HCT116 (cell line): ENCODE measurements at regions not wholly inside any gene's neighbourhood (a gene's known extent, or its start where the extent isn't known, plus 50 kb on each side); places are given as distances from the start of the nearest gene placed in this dataset.

Experiments
- ATAC-seq: fragments of 200-7000 bp; cut with Tn5 transposase; 2 replicates; pipeline ENCODE4 v1.9.1; 2020; ENCODE audit warnings: mild to moderate bottlenecking, moderate library complexity
- BruUV-seq: library from RNA; stranded (reverse); fragments of 400-500 nt; replicated peaks from 2 replicates; lab custom pipeline; 2021; lab: Mats Ljungman, UMichigan
- CTCF ChIA-PET: fragments of 300-600 bp; sonication (Branson Sonifier 250); formaldehyde crosslinking; loops from one replicate; lab custom pipeline; 2021; ENCODE audit warnings: antibody characterized with exemption; lab: Charles Lee
- POLR2A ChIA-PET: fragments of 300-600, 350-600 bp; sonication (Branson Sonifier 250); formaldehyde crosslinking; loops from one replicate; lab custom pipeline; 2021; ENCODE audit warnings: antibody characterized with exemption; lab: Charles Lee
- RAD21 ChIA-PET, 2 experiments: fragments of 300-600 bp; sonication (Branson Sonifier 250); formaldehyde crosslinking; loops; one replicate each; lab custom pipeline; 2023; ENCODE audit warnings: low total read pairs in 2 of 2; ENCODE audit not compliant: uncharacterized antibody in 2 of 2, unreplicated experiment in 2 of 2, low non-redundant PET in 1 of 2; lab: Charles Lee
- DNase-seq: peaks from one replicate; pipeline ENCODE4 v3.0.0-alpha.2; 2010; ENCODE audit warnings: low read depth, low spot score
- H2AFZ ChIP-seq: fragments of 200-600 bp; shearing (Covaris generic), sonication (generic); 2 replicates; pipeline ENCODE4 v1.6.1; 2017; ENCODE audit warnings: low read depth, mixed run types, mixed read lengths, antibody characterized with exemption, low read length; ENCODE audit not compliant: poor library complexity, severe bottlenecking
- H3K27ac ChIP-seq: 2 replicates; pipeline ENCODE4 v1.5.1; 2012; ENCODE audit warnings: low read depth, low read length
- H3K27me3 ChIP-seq: fragments of 200-600 bp; sonication (generic); 2 replicates; pipeline ENCODE4 v1.6.1; 2016; ENCODE audit warnings: mixed run types, low read length, mixed read lengths; ENCODE audit not compliant: insufficient read depth
- H3K36me3 ChIP-seq, 2 experiments: fragments of 200-500 bp in 1 of 2; fragments of 200-600 bp in 1 of 2; sonication (Bioruptor generic) in 1 of 2; sonication (generic) in 1 of 2; 2 replicates each; pipeline versions ENCODE4 v1.5.1 to v1.6.1; 2014 to 2016; ENCODE audit warnings: low read length in 2 of 2, inconsistent platforms in 1 of 2, mixed read lengths in 1 of 2, mixed run types in 1 of 2; ENCODE audit not compliant: insufficient read depth in 2 of 2, control insufficient read depth in 1 of 2
- H3K4me1 ChIP-seq, 2 experiments: fragments of 200-600 bp in 1 of 2; sonication (generic) in 1 of 2; 2 replicates each; pipeline versions ENCODE4 v1.5.1 to v1.6.1; 2012 to 2017; ENCODE audit warnings: low read length in 2 of 2, inconsistent platforms in 1 of 2, mild to moderate bottlenecking in 1 of 2, mixed read lengths in 1 of 2, mixed run types in 1 of 2, moderate library complexity in 1 of 2; ENCODE audit not compliant: insufficient read depth in 2 of 2, control insufficient read depth in 1 of 2
- H3K4me2 ChIP-seq: fragments of 200-600 bp; sonication (generic); 2 replicates; pipeline ENCODE4 v1.6.1; 2017; ENCODE audit warnings: mixed run types, low read length, mixed read lengths
- H3K4me3 ChIP-seq, 2 experiments: fragments of 200-600 bp in 1 of 2; sonication (generic) in 1 of 2; replicated peaks in 1 of 2; 2 replicates each; pipeline ENCODE4 v1.5.1; 2011 to 2016; ENCODE audit warnings: low read length in 2 of 2, control low read depth in 1 of 2, low read depth in 1 of 2, mild to moderate bottlenecking in 1 of 2, mixed read lengths in 1 of 2, mixed run types in 1 of 2
- H3K79me2 ChIP-seq: fragments of 200-600 bp; sonication (generic); 2 replicates; pipeline ENCODE4 v1.6.1; 2017; ENCODE audit warnings: mild to moderate bottlenecking, mixed run types, low read length, moderate library complexity, mixed read lengths; ENCODE audit not compliant: insufficient read depth
- H3K9ac ChIP-seq: fragments of 200-600 bp; sonication (generic); 2 replicates; pipeline ENCODE4 v1.6.1; 2016; ENCODE audit warnings: low read length, mixed read lengths
- H3K9me2 ChIP-seq: fragments of 200-600 bp; sonication (generic), shearing (Covaris generic); 2 replicates; pipeline ENCODE4 v1.6.1; 2017; ENCODE audit warnings: mixed run types, mild to moderate bottlenecking, moderate library complexity; ENCODE audit not compliant: insufficient read depth
- H3K9me3 ChIP-seq, 2 experiments: fragments of 200-500 bp in 1 of 2; fragments of 200-600 bp in 1 of 2; sonication (Bioruptor generic) in 1 of 2; sonication (generic) in 1 of 2; 2 replicates each; pipeline ENCODE4 v1.6.1; 2014 to 2017; ENCODE audit warnings: low read length in 2 of 2, mixed read lengths in 2 of 2, inconsistent platforms in 1 of 2, low read depth in 1 of 2, mild to moderate bottlenecking in 1 of 2, mixed run types in 1 of 2, moderate library complexity in 1 of 2; ENCODE audit not compliant: control insufficient read depth in 1 of 2, insufficient read depth in 1 of 2
- H4K20me1 ChIP-seq: fragments of 200-600 bp; sonication (generic), shearing (Covaris generic); 2 replicates; pipeline ENCODE4 v1.6.1; 2017; ENCODE audit warnings: mixed run types, mild to moderate bottlenecking, moderate library complexity; ENCODE audit not compliant: insufficient read depth
- ATF3 ChIP-seq: IDR thresholded peaks from 2 replicates; pipeline ENCODE4 v1.6.1; 2012
- CTCF ChIP-seq, 3 experiments: fragments of 200-600 bp in 1 of 3; sonication (generic) in 1 of 3; IDR thresholded peaks in 2 of 3; conservative IDR thresholded peaks in 1 of 3; 2 replicates each; pipeline ENCODE4 v1.5.1; 2012 to 2017; ENCODE audit warnings: low read depth in 2 of 3, low read length in 2 of 3, antibody characterized with exemption in 1 of 3, borderline replicate concordance in 1 of 3, control low read depth in 1 of 3, mild to moderate bottlenecking in 1 of 3, mixed read lengths in 1 of 3, mixed run types in 1 of 3, moderate library complexity in 1 of 3; ENCODE audit not compliant: insufficient read depth in 1 of 3
- ELF1 ChIP-seq: IDR thresholded peaks from 2 replicates; pipeline ENCODE4 v1.6.1; 2012; ENCODE audit warnings: low read depth, borderline replicate concordance
- RAD21 ChIP-seq: IDR thresholded peaks from 2 replicates; pipeline ENCODE4 v1.6.1; 2012; ENCODE audit warnings: low read depth, mild to moderate bottlenecking
- REST ChIP-seq: IDR thresholded peaks from 2 replicates; pipeline ENCODE4 v1.6.1; 2012; ENCODE audit warnings: low read depth
- TCF7L2 ChIP-seq: IDR thresholded peaks from 2 replicates; pipeline ENCODE4 v1.7.0; 2011; ENCODE audit warnings: borderline replicate concordance, inconsistent platforms; ENCODE audit not compliant: insufficient read depth, insufficient read length; ENCODE audit errors: extremely low read depth
- YY1 ChIP-seq: IDR thresholded peaks from 2 replicates; pipeline ENCODE4 v1.6.1; 2011; ENCODE audit warnings: low read length, low read depth, moderate library complexity, mild to moderate bottlenecking; ENCODE audit not compliant: insufficient replicate concordance; ENCODE audit errors: extremely low read depth
- ZFX ChIP-seq: fragments of 450-650 bp; IDR thresholded peaks from 2 replicates; pipeline ENCODE4 v1.6.1; 2017
- intact Hi-C: fragments of 100-400 bp; cut with micrococcal nuclease; formaldehyde crosslinking; loops from 2 replicates; pipeline ENCODE4 v1.10.0; 2022
- TF ChIP-seq, protein P1 (sequence below): IDR thresholded peaks from 2 replicates; pipeline ENCODE4 v1.6.1; 2011; ENCODE audit warnings: mild to moderate bottlenecking, low read length, moderate library complexity; ENCODE audit not compliant: insufficient replicate concordance; ENCODE audit errors: extremely low read depth

DNA sequence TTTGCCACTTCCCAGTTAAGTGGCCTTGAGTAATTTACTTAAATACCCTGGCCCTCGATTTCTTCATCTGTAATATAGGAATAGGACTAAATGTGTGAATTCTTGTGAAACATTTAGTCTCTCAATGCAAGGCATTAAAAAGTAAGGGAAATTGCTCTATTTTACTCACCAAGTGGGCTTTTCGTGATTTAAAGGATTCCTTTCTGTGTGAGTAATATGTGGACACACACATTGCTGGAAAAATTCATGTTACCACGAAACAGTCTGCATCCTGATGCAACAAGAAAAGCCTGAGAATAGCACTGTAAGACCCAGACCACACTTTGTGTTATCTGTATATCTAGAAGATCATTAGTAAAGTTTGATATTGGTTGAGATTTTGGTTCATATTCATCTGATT, 1243.0 kb upstream of the CDH9 start:
- Histone ChIP-seq H3K27ac (no peak overlapping the region), H2AFZ (no peak overlapping the region)
- POLR2A ChIA-PET: no interaction called here

More for the DNA sequence above, 1243.0 kb upstream of the CDH9 start:
- H3K79me2 ChIP-seq: no peaks in the 10 kb centered on the region
- H3K4me3 ChIP-seq: no peak overlapping the region
- DNase-seq: no peak
- H3K4me1 ChIP-seq: no peaks in the 10 kb centered on the region
- no peaks in the 10 kb centered on the region for H3K9me2 ChIP-seq
- ATAC-seq: no peak
- H3K27me3 ChIP-seq: no peaks in the 10 kb centered on the region
- H3K4me2 ChIP-seq: no peak overlapping the region
- BruUV-seq: no TSS peak
- no peaks in the 10 kb centered on the region; the same call in 1 of the 2 replicates for H4K20me1 ChIP-seq
- H3K9ac ChIP-seq: no peak overlapping the region
- TF ChIP-seq REST (no peak), ZFX (no peak), TCF7L2 (no peak), ATF3 (no peak), ELF1 (no peak), YY1 (no peak), CTCF (IDR thresholded peaks at IDR 0.05 in 2 of 3, conservative IDR thresholded peaks at IDR 0.05 in 1 of 3; ENCODE audit: borderline replicate concordance in 1 of 3, insufficient read depth in 1 of 3, low read depth in 2 of 3, low read length in 2 of 3) (no peak), RAD21 (no peak)
- TF ChIP-seq, protein P1, sequence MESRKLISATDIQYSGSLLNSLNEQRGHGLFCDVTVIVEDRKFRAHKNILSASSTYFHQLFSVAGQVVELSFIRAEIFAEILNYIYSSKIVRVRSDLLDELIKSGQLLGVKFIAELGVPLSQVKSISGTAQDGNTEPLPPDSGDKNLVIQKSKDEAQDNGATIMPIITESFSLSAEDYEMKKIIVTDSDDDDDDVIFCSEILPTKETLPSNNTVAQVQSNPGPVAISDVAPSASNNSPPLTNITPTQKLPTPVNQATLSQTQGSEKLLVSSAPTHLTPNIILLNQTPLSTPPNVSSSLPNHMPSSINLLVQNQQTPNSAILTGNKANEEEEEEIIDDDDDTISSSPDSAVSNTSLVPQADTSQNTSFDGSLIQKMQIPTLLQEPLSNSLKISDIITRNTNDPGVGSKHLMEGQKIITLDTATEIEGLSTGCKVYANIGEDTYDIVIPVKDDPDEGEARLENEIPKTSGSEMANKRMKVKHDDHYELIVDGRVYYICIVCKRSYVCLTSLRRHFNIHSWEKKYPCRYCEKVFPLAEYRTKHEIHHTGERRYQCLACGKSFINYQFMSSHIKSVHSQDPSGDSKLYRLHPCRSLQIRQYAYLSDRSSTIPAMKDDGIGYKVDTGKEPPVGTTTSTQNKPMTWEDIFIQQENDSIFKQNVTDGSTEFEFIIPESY: no peak
- TF ChIP-seq, all 23 proteins: peak for 0
- no peaks in the 10 kb centered on the region for H3K36me3 ChIP-seq
- CTCF ChIA-PET: no interaction called here
- H3K9me3 ChIP-seq: peaks cover 7 to 17% of the 10 kb centered on the region in 2 experiments; a peak in 2 of 4 replicates
- RAD21 ChIA-PET: no interaction called here
- intact Hi-C loops: no loop called here
